WTC11 (cell line): ENCODE measurements at regions not wholly inside any gene's neighbourhood (a gene's known extent, or its start where the extent isn't known, plus 50 kb on each side); places are given as distances from the start of the nearest gene placed in this dataset.

Source experiments
- ATAC-seq: fragments of 200-7000 bp; cut with Tn5 transposase; 2 replicates; pipeline ENCODE4 v1.10.0; 2021; ENCODE audit warnings: mild to moderate bottlenecking, moderate library complexity
- CTCF ChIA-PET: fragments of 300-600 bp; sonication (Branson Sonifier 250); formaldehyde crosslinking; loops from one replicate; lab custom pipeline; 2021; ENCODE audit warnings: antibody characterized with exemption; lab: Charles Lee
- POLR2A ChIA-PET: fragments of 350-600 bp; sonication (Branson Sonifier 250); formaldehyde crosslinking; loops from one replicate; lab custom pipeline; 2021; ENCODE audit warnings: antibody characterized with exemption; lab: Charles Lee
- DNase-seq: peaks from one replicate; pipeline ENCODE4 v3.0.0; 2021; ENCODE audit warnings: low spot score
- H3K27ac Mint-ChIP-seq: 2 replicates; pipeline ENCODE4 v1.8.0; 2021; ENCODE audit warnings: mixed read lengths
- H3K27me3 Mint-ChIP-seq: 2 replicates; pipeline ENCODE4 v1.8.0; 2021; ENCODE audit warnings: low read depth, mild to moderate bottlenecking, moderate library complexity, mixed read lengths
- H3K36me3 Mint-ChIP-seq: 2 replicates; pipeline ENCODE4 v1.8.0; 2021; ENCODE audit warnings: mixed read lengths
- H3K4me1 Mint-ChIP-seq: 2 replicates; pipeline ENCODE4 v1.8.0; 2022; ENCODE audit warnings: mixed read lengths
- H3K4me3 Mint-ChIP-seq: 2 replicates; pipeline ENCODE4 v1.8.0; 2021; ENCODE audit warnings: mild to moderate bottlenecking, moderate library complexity, mixed read lengths
- H3K9me3 Mint-ChIP-seq: 2 replicates; pipeline ENCODE4 v1.8.0; 2021; ENCODE audit warnings: mixed read lengths
- CBFB ChIP-seq: sonication (generic); formaldehyde crosslinking; IDR thresholded peaks from 2 replicates; pipeline ENCODE4 v1.8.1; 2022; ENCODE audit warnings: mild to moderate bottlenecking, low read depth, missing genetic modification reagents
- CREM ChIP-seq: sonication (generic); formaldehyde crosslinking; IDR thresholded peaks from 2 replicates; pipeline ENCODE4 v1.8.1; 2022; ENCODE audit warnings: mild to moderate bottlenecking, missing genetic modification reagents, moderate library complexity
- ESRRA ChIP-seq: sonication (generic); formaldehyde crosslinking; IDR thresholded peaks from 2 replicates; pipeline ENCODE4 v1.8.1; 2022; ENCODE audit warnings: mild to moderate bottlenecking, missing genetic modification reagents, borderline replicate concordance
- GTF2I ChIP-seq: fragments of 250-450 bp; sonication (Bioruptor Pico); conservative IDR thresholded peaks from 2 replicates; pipeline ENCODE4 v1.4.0; 2021; ENCODE audit warnings: mild to moderate bottlenecking
- HMGXB4 ChIP-seq: sonication (generic); formaldehyde crosslinking; IDR thresholded peaks from 2 replicates; pipeline ENCODE4 v1.8.1; 2023; ENCODE audit warnings: mild to moderate bottlenecking, moderate library complexity, missing genetic modification reagents
- IRF2 ChIP-seq: sonication (generic); formaldehyde crosslinking; IDR thresholded peaks from 2 replicates; pipeline ENCODE4 v1.8.0; 2022; ENCODE audit warnings: low read depth, missing genetic modification reagents, borderline replicate concordance
- NFATC4 ChIP-seq: fragments of 250-450 bp; sonication (Bioruptor Pico); IDR thresholded peaks from 2 replicates; pipeline ENCODE4 v1.9.0; 2021; ENCODE audit warnings: mild to moderate bottlenecking
- NFYB ChIP-seq: sonication (generic); formaldehyde crosslinking; conservative IDR thresholded peaks from 2 replicates; pipeline ENCODE4 v1.8.0; 2022; ENCODE audit warnings: low read depth, missing genetic modification reagents
- NR2C2 ChIP-seq: sonication (generic); formaldehyde crosslinking; IDR thresholded peaks from 2 replicates; pipeline ENCODE4 v1.8.0; 2022; ENCODE audit warnings: mild to moderate bottlenecking, missing genetic modification reagents
- NR3C1 ChIP-seq: sonication (generic); formaldehyde crosslinking; conservative IDR thresholded peaks from 2 replicates; pipeline ENCODE4 v1.8.1; 2023; ENCODE audit warnings: low read depth, mild to moderate bottlenecking, missing genetic modification reagents
- SMAD3 ChIP-seq: sonication (generic); formaldehyde crosslinking; IDR thresholded peaks from 2 replicates; pipeline ENCODE4 v1.8.0; 2022; ENCODE audit warnings: missing genetic modification reagents, mild to moderate bottlenecking, borderline replicate concordance
- SMAD4 ChIP-seq: sonication (generic); formaldehyde crosslinking; IDR thresholded peaks from 2 replicates; pipeline ENCODE4 v1.8.0; 2022; ENCODE audit warnings: mild to moderate bottlenecking, missing genetic modification reagents
- SOX15 ChIP-seq: fragments of 250-450 bp; sonication (Bioruptor Pico); IDR thresholded peaks from 2 replicates; pipeline ENCODE4 v1.9.0; 2021; ENCODE audit warnings: mild to moderate bottlenecking
- SP1 ChIP-seq: sonication (generic); formaldehyde crosslinking; conservative IDR thresholded peaks from 2 replicates; pipeline ENCODE4 v1.8.1; 2022; ENCODE audit warnings: missing genetic modification reagents
- ZBTB21 ChIP-seq: sonication (generic); formaldehyde crosslinking; IDR thresholded peaks from 2 replicates; pipeline ENCODE4 v1.8.1; 2023; ENCODE audit warnings: mild to moderate bottlenecking, missing genetic modification reagents, borderline replicate concordance
- ZNF121 ChIP-seq: sonication (generic); formaldehyde crosslinking; IDR thresholded peaks from 2 replicates; pipeline ENCODE4 v1.8.0; 2023; ENCODE audit warnings: missing genetic modification reagents
- ZNF219 ChIP-seq: sonication (generic); formaldehyde crosslinking; IDR thresholded peaks from 2 replicates; pipeline ENCODE4 v1.8.0; 2023; ENCODE audit warnings: missing genetic modification reagents, mild to moderate bottlenecking, borderline replicate concordance
- ZNF396 ChIP-seq: fragments of 250-450 bp; sonication (Bioruptor Pico); IDR thresholded peaks from 2 replicates; pipeline ENCODE4 v1.8.0; 2021; ENCODE audit warnings: mild to moderate bottlenecking, moderate library complexity, borderline replicate concordance
- ZNF512 ChIP-seq: sonication (generic); formaldehyde crosslinking; IDR thresholded peaks from 2 replicates; pipeline ENCODE4 v1.8.1; 2022; ENCODE audit warnings: missing genetic modification reagents, borderline replicate concordance
- TF ChIP-seq, protein P1 (sequence below): sonication (generic); formaldehyde crosslinking; IDR thresholded peaks from 2 replicates; pipeline ENCODE4 v1.8.1; 2023; ENCODE audit warnings: mild to moderate bottlenecking, missing genetic modification reagents
- TF ChIP-seq, protein P2 (sequence below): fragments of 200-600 bp; IDR thresholded peaks from 2 replicates; pipeline ENCODE4 v1.8.0; 2022; ENCODE audit warnings: antibody characterized with exemption
- TF ChIP-seq, protein P3 (sequence below): sonication (generic); formaldehyde crosslinking; IDR thresholded peaks from 2 replicates; pipeline ENCODE4 v1.8.0; 2022; ENCODE audit warnings: mild to moderate bottlenecking, missing genetic modification reagents
- TF ChIP-seq, protein P4 (sequence below): fragments of 250-450 bp; sonication (Bioruptor Pico); IDR thresholded peaks from 2 replicates; pipeline ENCODE4 v1.9.0; 2021; ENCODE audit warnings: mild to moderate bottlenecking
- TF ChIP-seq, protein P5 (sequence below): sonication (generic); formaldehyde crosslinking; IDR thresholded peaks from 2 replicates; pipeline ENCODE4 v1.8.1; 2022; ENCODE audit warnings: mild to moderate bottlenecking, missing genetic modification reagents, moderate library complexity, borderline replicate concordance
- TF ChIP-seq, protein P6 (sequence below): sonication (generic); formaldehyde crosslinking; conservative IDR thresholded peaks from 2 replicates; pipeline ENCODE4 v1.8.1; 2022; ENCODE audit warnings: mild to moderate bottlenecking, missing genetic modification reagents

DNA sequence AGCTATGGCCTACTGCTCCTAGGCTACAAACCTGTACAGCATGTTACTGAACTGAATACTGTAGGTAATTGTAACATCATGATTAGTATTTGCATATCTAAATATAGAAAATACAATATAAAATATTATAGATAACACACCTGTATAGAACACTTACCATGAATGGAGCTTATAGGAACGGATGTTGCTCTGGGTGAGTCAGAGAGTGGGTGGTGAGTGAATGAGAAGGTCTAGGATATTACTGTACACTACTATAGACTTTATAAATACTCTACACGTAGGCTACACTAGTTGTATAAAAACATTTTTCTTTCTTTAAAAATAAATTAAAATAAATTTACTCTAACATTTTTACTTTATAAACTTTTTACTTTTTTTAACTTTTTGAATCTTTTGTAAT lies 224.0 kb upstream of the CBLB start (continued):
- TF ChIP-seq, protein P1, sequence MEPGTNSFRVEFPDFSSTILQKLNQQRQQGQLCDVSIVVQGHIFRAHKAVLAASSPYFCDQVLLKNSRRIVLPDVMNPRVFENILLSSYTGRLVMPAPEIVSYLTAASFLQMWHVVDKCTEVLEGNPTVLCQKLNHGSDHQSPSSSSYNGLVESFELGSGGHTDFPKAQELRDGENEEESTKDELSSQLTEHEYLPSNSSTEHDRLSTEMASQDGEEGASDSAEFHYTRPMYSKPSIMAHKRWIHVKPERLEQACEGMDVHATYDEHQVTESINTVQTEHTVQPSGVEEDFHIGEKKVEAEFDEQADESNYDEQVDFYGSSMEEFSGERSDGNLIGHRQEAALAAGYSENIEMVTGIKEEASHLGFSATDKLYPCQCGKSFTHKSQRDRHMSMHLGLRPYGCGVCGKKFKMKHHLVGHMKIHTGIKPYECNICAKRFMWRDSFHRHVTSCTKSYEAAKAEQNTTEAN = no peak
- TF ChIP-seq ZNF512 (CRISPR knock-in tag) (no peak), NFATC4 (no peak), NR3C1 (no peak)
- TF ChIP-seq, protein P2, sequence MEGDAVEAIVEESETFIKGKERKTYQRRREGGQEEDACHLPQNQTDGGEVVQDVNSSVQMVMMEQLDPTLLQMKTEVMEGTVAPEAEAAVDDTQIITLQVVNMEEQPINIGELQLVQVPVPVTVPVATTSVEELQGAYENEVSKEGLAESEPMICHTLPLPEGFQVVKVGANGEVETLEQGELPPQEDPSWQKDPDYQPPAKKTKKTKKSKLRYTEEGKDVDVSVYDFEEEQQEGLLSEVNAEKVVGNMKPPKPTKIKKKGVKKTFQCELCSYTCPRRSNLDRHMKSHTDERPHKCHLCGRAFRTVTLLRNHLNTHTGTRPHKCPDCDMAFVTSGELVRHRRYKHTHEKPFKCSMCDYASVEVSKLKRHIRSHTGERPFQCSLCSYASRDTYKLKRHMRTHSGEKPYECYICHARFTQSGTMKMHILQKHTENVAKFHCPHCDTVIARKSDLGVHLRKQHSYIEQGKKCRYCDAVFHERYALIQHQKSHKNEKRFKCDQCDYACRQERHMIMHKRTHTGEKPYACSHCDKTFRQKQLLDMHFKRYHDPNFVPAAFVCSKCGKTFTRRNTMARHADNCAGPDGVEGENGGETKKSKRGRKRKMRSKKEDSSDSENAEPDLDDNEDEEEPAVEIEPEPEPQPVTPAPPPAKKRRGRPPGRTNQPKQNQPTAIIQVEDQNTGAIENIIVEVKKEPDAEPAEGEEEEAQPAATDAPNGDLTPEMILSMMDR = no peak

- Mint-ChIP-seq H3K27ac (no peak overlapping the region), H3K27me3 (no peaks in the 10 kb centered on the region; the same call in 1 of the 2 replicates), H3K4me1 (peaks cover 3% of the 10 kb centered on the region; the same call in 1 of the 2 replicates), H3K36me3 (0 out of 2 replicates have a peak, but pooled peaks cover under 1% of the 10 kb centered on the region), H3K4me3 (no peak overlapping the region), H3K9me3 (peaks cover 13% of the 10 kb centered on the region)
- POLR2A ChIA-PET = no interaction called here
- no peak for DNase-seq
- CTCF ChIA-PET = no interaction called here
- no peak for TF ChIP-seq NFYB (CRISPR knock-in tag)
- no peak for TF ChIP-seq GTF2I (CRISPR knock-in tag)
- TF ChIP-seq SMAD4 (CRISPR knock-in tag) = no peak
- TF ChIP-seq, protein P3, sequence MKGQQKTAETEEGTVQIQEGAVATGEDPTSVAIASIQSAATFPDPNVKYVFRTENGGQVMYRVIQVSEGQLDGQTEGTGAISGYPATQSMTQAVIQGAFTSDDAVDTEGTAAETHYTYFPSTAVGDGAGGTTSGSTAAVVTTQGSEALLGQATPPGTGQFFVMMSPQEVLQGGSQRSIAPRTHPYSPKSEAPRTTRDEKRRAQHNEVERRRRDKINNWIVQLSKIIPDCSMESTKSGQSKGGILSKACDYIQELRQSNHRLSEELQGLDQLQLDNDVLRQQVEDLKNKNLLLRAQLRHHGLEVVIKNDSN = no peak
- no peak for TF ChIP-seq ZNF219
- TF ChIP-seq ZNF121 (CRISPR knock-in tag) = no peak
- no peak for TF ChIP-seq IRF2 (CRISPR knock-in tag)
- TF ChIP-seq CREM (CRISPR knock-in tag) = no peak
- no peak for TF ChIP-seq NR2C2 (CRISPR knock-in tag)
- TF ChIP-seq ZNF396 (CRISPR knock-in tag) = no peak
- TF ChIP-seq SP1 (CRISPR knock-in tag) = no peak
- TF ChIP-seq ESRRA (CRISPR knock-in tag) = no peak
- TF ChIP-seq, protein P4, sequence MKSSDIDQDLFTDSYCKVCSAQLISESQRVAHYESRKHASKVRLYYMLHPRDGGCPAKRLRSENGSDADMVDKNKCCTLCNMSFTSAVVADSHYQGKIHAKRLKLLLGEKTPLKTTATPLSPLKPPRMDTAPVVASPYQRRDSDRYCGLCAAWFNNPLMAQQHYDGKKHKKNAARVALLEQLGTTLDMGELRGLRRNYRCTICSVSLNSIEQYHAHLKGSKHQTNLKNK = no peak
- no peak for ATAC-seq
These were observed 224.8 kb upstream of the CBLB start for GRCh38 chr3:106093616-106094015.

- DNase-seq = no peak
- CTCF ChIA-PET = no interaction called here
- TF ChIP-seq ZBTB21 (CRISPR knock-in tag) (no peak), NR3C1 (no peak), SMAD3 (CRISPR knock-in tag) (no peak), SOX15 (CRISPR knock-in tag) (no peak), HMGXB4 (CRISPR knock-in tag) (no peak), CBFB (no peak)
- TF ChIP-seq, protein P5, sequence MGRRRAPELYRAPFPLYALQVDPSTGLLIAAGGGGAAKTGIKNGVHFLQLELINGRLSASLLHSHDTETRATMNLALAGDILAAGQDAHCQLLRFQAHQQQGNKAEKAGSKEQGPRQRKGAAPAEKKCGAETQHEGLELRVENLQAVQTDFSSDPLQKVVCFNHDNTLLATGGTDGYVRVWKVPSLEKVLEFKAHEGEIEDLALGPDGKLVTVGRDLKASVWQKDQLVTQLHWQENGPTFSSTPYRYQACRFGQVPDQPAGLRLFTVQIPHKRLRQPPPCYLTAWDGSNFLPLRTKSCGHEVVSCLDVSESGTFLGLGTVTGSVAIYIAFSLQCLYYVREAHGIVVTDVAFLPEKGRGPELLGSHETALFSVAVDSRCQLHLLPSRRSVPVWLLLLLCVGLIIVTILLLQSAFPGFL (CRISPR knock-in tag) = no peak
- TF ChIP-seq, protein P6, sequence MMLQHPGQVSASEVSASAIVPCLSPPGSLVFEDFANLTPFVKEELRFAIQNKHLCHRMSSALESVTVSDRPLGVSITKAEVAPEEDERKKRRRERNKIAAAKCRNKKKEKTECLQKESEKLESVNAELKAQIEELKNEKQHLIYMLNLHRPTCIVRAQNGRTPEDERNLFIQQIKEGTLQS (CRISPR knock-in tag) = no peak
- TF ChIP-seq, all 79 proteins: peak for 0
- POLR2A ChIA-PET = no interaction called here
- Mint-ChIP-seq H3K4me3 (no peak overlapping the region), H3K36me3 (peaks cover 28% of the 10 kb centered on the region), H3K27ac (no peak overlapping the region), H3K9me3 (peaks cover 53% of the 10 kb centered on the region), H3K27me3 (no peaks in the 10 kb centered on the region; the same call in 1 of the 2 replicates), H3K4me1 (no peaks in the 10 kb centered on the region)
- no peak for ATAC-seq
These were observed 229.1 kb upstream of the CBLB start for GRCh38 chr3:106097817-106098435.
